HG02938 (cell line): ENCODE measurements at regions not wholly inside any gene's neighbourhood (a gene's known extent, or its start where the extent isn't known, plus 50 kb on each side); places are given as distances from the start of the nearest gene placed in this dataset.

Experiments used
- ATAC-seq: cut with Tn5 transposase; IDR thresholded peaks from one replicate; pipeline ENCODE4 v1.9.1; 2021; ENCODE audit warnings: mild to moderate bottlenecking, moderate library complexity; ENCODE audit not compliant: unreplicated experiment

- ATAC-seq, result no peak
These were observed 173.8 kb downstream of the ACTL7B start for GRCh38 chr9:108681851-108682590.

DNA sequence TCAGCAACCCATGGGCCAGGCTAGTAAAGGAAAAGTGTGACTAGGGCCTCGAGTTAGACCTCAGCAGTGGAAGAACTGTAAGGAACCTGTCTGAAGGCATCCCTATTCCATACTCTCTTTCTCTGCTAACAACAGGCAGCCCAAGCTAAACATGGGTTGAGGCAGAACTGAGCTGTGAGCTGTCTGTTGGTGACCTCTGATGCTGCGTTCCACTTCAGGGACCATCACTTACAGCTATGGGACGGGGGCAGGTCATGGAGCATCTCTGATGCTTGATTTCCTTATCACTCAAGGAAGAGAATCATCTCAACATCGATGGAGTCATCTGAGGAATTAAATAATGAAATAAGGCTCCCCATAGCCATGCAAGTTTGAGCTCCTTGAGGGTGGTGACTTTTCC is 174.8 kb downstream of the ACTL7B start:
- ATAC-seq, result no peak

GRCh38 chr9:108677776-108678175 is 178.0 kb downstream of the ACTL7B start:
- no peak for ATAC-seq

GRCh38 chr9:108676355-108676754 is 179.4 kb downstream of the ACTL7B start:
- ATAC-seq, result no peak

GRCh38 chr9:108675708-108676107 is 180.1 kb downstream of the ACTL7B start:
- no peak for ATAC-seq

DNA sequence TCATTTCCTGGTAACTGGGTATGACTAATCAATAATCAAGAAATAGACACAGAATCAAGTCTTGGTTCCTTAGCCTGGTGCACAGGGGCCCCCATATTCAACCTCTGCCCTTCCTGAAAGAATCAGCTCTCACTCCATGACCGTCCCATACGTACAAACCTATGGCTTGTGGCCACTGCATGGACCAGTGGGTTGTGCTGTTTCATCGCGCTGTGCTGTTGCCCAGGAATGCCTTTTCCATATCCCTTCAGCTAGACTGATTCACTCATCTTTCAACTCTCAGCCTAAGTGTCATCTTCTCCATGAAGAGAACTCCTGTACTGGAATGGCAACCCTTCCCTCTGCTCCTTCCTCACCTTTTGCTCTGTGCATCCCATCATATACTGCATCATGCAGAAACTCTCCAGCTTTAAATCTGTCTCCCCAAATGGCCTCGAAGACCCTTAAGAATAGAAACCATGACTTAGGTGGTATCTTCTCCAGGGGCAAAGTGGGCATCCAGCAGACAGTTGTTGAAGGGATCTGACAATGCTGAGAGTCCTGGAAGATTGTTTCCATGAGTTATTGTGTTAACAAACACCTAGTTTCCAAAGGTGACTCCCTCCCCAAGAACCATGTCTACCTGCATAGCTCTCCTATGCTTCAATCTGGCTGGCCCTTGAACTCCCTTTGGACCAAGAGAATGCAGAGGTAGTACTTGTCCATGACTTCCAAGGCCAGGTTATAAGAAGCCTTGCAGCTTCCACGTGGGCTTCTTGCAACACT is 180.8 kb downstream of the ACTL7B start:
- no peak for ATAC-seq

- no peak for ATAC-seq
These were observed 182.4 kb downstream of the ACTL7B start for GRCh38 chr9:108673386-108673785.

DNA sequence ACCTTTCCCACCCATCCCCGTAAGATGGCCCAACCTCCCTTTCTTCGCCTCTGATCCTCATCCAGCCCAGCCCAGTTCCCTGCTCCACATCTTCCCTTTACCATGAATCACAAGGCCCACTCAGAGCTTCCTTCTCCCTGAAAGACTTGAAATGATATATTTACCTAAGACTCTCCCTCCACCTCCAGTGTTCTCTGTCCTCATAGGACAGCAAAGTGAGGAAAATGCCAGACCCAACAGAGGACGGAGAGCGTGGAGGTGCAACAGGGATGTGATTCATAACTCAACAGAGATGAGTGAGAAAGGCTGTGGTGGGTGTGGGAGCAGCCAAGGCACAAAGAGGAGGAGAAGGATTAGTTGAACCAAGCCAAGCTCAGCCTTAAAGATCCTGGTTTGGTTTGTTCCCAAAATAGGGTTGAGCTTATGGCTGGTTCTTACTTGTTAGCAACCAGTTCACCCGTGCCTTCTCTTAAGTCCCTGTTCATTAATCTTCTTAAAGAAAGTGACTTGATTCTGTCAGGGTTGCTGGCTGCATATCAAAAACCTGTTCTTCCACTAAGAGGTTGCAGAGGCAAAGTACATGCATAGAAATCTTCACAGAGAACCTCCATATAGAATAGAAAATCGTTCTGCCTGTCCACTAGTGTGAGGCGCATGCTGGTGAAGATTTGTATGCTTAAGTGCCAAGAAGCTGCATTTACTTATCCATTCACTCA is 183.2 kb downstream of the ACTL7B start:
- no peak for ATAC-seq

DNA sequence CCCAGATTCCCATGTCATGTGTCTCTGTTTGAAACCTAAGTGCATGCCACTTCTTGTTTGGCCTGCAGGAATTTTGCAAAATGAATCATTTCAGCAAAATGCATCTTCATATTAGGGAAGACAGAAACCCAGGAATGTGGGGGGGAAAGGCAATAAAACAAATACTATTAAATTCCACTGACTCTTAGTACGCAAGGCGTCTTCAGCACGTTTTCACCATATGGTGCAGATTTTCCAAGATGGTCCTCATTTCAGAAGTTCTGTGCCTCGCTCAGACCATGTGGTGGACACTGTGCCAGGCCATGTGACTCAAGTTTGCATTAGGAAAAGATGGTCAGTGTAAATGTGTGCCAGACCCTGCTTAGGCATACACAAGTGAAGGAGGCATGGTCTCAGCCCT is 184.0 kb downstream of the ACTL7B start:
- no peak for ATAC-seq

DNA sequence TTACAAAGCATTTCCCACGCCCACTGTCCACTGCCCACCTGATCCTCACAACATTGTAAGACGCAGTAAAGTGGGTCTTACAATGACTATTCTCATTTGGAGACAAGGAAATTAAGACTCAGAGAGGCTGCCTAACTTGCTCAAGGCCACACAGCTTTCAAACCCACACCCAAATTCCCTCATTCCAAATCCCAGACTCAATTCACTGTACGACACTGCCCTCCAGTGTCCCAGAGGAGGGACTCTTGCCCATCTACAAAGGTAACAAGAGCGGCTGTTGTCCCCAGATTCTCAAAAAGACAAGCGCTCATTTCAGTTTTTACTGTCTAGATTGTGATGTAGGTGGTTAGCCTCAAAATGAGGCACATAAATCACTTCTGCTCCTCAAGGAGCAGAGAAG is 184.6 kb downstream of the ACTL7B start:
- no peak for ATAC-seq

DNA sequence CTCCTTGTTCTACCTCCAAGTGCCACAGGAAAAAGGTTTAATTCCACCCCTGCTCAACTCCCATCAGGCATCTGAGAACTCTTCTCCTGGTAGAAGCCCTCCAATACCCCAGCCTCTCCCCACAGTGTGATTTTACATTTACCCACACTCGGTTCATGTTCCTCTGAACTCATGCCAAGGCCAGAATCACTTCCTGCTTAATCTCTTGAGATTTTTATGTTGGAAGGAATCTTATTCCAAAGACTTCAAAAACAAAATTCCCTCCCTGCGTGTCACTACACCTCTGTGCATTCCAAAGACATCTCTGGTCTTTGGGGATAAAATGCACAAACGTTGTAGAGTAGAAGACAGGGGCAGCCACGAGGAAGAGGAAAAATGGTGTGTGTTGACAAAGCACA is 186.8 kb downstream of the ACTL7B start:
- no peak for ATAC-seq

- no peak for ATAC-seq
These were observed 187.4 kb downstream of the ACTL7B start for GRCh38 chr9:108668191-108668937.

DNA sequence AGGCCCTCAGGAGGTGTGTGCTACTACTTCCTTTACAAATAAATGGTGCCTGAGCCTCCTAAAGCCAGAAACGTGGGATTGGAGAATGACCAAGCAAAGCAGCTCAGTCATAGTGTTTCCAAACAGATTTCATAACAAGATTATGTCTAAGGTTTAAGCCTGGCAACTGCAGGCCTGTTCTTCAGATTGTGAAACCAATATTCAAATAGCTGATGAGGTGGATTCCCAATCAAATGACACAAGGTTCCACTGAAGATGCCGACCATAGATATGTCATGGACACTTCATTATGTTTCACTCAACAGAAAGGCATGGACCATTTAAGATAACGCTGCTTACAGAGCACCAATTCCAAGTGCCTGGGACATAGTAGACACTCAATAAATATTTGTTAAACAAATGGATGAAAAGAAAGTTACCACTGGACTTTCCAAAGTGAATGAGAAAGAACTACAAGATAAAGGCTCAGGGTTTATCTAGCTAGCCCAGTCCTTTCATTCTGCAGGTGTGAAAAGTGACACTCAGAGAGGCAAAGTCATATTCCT is 189.5 kb downstream of the ACTL7B start:
- no peak for ATAC-seq

DNA sequence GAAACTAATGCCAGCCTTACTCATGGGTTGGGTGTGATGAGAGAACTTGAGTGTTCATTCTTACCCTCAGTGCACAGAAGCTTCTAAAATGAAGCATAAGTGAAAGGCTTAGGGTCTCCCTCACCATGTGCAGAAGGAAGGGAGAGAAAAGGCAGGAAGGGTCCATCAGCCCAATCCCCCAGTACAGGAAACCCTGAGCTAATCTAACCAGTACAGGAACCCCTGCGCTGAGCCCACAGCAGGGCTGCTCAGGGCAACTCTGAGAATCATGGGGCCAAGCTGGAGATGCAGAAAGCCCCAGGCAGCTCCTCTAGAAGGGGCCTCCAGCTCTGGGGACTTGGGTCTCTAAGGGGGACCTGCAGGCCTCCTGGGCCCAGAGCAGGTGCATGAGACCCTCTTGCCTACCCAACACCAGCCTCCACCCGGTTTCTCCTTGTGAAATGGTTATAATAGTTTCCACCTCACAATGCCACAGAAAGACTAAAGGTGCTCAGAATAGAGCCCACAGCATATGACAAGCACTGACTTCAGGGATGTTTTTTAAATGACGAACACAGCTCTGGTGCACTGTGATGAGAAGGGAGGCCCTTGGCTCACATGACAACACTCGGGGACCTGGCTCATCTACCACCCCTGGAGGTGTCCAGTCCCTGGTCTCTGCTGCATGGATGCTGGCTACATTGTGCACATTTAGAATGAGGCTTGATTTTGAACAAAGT is 190.1 kb downstream of the ACTL7B start:
- ATAC-seq, result no peak

GRCh38 chr9:108664309-108665255 is 191.2 kb downstream of the ACTL7B start:
- no peak for ATAC-seq

DNA sequence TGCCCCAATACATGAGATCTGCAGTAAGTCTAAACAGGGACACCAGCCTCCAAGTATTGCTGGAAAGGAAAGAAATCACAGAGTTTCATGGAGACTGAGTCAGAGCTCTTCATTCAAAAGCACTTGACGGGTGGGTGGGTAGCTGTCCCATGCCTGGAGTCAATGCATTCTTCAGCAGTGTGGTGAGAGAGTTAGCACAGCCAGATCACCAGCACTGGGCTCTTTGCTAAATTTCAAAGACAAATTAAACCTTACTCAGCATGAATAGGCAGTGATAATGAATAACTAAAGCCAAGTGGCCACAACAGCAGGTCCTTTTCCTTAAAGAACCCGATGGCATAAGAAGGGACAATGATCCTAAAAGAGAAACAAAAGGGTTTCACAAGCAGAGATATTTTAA is 192.4 kb downstream of the ACTL7B start:
- no peak for ATAC-seq

DNA sequence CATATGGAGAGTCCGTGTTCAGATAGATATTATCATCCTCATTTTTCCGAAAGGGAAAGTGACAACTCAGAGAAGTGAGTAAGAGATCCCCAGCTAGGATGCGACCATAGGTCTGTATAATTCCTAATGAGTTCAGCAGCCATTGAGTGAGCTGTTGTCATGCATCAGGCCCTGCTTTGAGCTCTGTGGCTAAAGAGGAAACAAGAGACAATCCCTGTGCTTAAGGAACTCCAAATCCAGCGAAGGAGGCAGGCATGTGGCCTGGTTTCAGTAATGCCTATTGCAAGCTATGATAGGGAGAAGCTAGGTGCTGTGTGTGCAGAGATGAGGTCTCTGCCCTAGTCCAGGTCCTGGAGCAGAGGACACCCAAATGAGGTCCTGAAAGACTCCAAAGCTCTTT is 192.8 kb downstream of the ACTL7B start:
- no peak for ATAC-seq

DNA sequence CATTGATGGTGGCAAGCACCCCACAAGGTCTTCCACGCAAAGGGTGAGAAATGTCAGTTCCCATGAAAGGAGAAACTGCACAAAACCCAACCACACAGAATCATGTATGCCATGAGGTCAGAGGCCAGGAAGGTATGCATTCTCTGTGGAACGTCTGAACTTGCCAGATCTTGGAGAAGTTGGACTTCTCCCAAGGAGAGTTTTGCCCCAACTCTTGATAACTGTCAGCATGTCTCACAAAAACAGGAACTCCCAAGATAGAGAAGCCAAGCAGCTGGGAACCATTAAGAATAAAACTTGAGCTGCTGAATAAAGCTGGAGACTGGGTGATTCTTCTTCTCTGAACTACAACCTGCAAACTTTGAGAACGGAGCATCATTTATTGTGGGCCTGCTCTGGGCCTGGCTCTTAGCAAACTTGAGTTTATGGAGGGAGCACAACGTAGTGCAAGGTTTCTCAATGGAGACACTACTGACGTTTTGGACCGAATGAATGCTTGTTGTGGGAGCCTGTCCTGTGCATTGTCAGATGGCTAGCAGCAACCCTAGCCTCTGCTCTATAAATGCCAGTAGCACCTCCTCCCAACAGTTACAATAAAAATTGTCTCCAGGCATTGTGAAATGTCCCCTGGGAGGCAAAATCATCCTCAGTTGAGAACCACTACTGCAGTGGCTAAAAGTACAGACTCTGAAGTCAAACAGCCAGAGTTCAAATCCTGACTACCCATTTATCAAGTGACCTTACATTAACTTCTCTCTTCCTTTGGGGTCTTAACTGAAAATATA is 193.5 kb downstream of the ACTL7B start:
- no peak for ATAC-seq
